Thyroid gland (tissue), 4 donors: ENCODE measurements at regions not wholly inside any gene's neighbourhood (a gene's known extent, or its start where the extent isn't known, plus 50 kb on each side); places are given as distances from the start of the nearest gene placed in this dataset.

Source experiments
- DNase-seq, 2 donors: peaks; one replicate each; pipeline ENCODE4 v3.0.0-alpha.2; 2019
- H3K27ac ChIP-seq, 3 donors: fragments of 200-600 bp; sonication (generic); 1 replicate in 2 of 3; 2 replicates in 1 of 3; pipeline ENCODE4 v1.5.1; 2016 to 2019; ENCODE audit warnings: mild to moderate bottlenecking in 1 of 3, moderate library complexity in 1 of 3
- H3K27me3 ChIP-seq: fragments of 200-600 bp; sonication (generic); one replicate; pipeline ENCODE4 v1.5.1; 2019
- H3K36me3 ChIP-seq, 2 donors: fragments of 200-600 bp; sonication (generic); one replicate each; pipeline ENCODE4 v1.5.1; 2016 to 2019
- H3K4me1 ChIP-seq, 2 donors: fragments of 200-600 bp; sonication (generic); one replicate each; pipeline ENCODE4 v1.5.1; 2017 to 2019
- H3K4me3 ChIP-seq, 3 donors: fragments of 200-600 bp; sonication (generic); replicated peaks in 1 of 3; 1 replicate in 2 of 3; 2 replicates in 1 of 3; pipeline ENCODE4 v1.5.1; 2016; ENCODE audit warnings: mild to moderate bottlenecking in 1 of 3
- H3K9me3 ChIP-seq: fragments of 200-600 bp; sonication (generic); one replicate; pipeline ENCODE4 v1.5.1; 2017
- CTCF ChIP-seq, 6 experiments: fragments of 200-600 bp in 3 of 6; fragments of 450-650 bp in 3 of 6; sonication (generic) in 3 of 6; IDR thresholded peaks; one replicate each; pipeline ENCODE4 v1.5.1; 2016 to 2019; ENCODE audit warnings: antibody characterized with exemption in 6 of 6, mild to moderate bottlenecking in 2 of 6, inconsistent platforms in 1 of 6, moderate library complexity in 1 of 6
- POLR2A ChIP-seq, 2 donors: fragments of 450-650 bp; IDR thresholded peaks; one replicate each; pipeline ENCODE4 v1.6.1; 2017; ENCODE audit warnings: antibody characterized with exemption in 2 of 2, mild to moderate bottlenecking in 2 of 2, moderate library complexity in 1 of 2
- WGBS, 2 donors: methylation state at CpG; one replicate each; pipeline ENCODE4 v1.1.5; 2017; 5-methylcytosine and 5-hydroxymethylcytosine counted together
- intact Hi-C: fragments of 100-400 bp; cut with DNase I; formaldehyde crosslinking; loops from one replicate; pipeline ENCODE4 v1.15.1; 2023

GRCh38 chr18:2390158-2390557, 181.1 kb downstream of the METTL4 start:
- no peak overlapping the region for H3K27ac ChIP-seq
- no peak for DNase-seq
- H3K27me3 ChIP-seq, result no peaks in the 10 kb centered on the region
- H3K9me3 ChIP-seq, result no peaks in the 10 kb centered on the region
- 61 to 68% methylated on average over 1 of the region's 1 CpG for WGBS, 2 donors
- intact Hi-C loops, result no loop called here
- H3K4me1 ChIP-seq, result no peaks in the 10 kb centered on the region
- no peaks in the 10 kb centered on the region for H3K36me3 ChIP-seq
- H3K4me3 ChIP-seq, result no peak overlapping the region
- TF ChIP-seq POLR2A (IDR thresholded peaks at IDR 0.05), result no peak
- TF ChIP-seq CTCF (IDR thresholded peaks at IDR 0.05), result no peak

- H3K27me3 ChIP-seq, result no peaks in the 10 kb centered on the region
- 92 to 95% methylated on average over 6 of the region's 6 CpGs for WGBS, 2 donors
- intact Hi-C loops, result no loop called here
- DNase-seq, result no peak
- no peaks in the 10 kb centered on the region for H3K9me3 ChIP-seq
- no peaks in the 10 kb centered on the region for H3K36me3 ChIP-seq
- no peak for TF ChIP-seq CTCF (IDR thresholded peaks at IDR 0.05)
- TF ChIP-seq POLR2A (IDR thresholded peaks at IDR 0.05), result no peak
- H3K27ac ChIP-seq, result no peak overlapping the region
- no peak overlapping the region for H3K4me3 ChIP-seq
- no peaks in the 10 kb centered on the region for H3K4me1 ChIP-seq
These were observed 179.8 kb downstream of the METTL4 start for GRCh38 chr18:2391470-2391869.

- H3K4me1 ChIP-seq, result no peaks in the 10 kb centered on the region
- TF ChIP-seq POLR2A (IDR thresholded peaks at IDR 0.05) (no peak), CTCF (IDR thresholded peaks at IDR 0.05) (no peak)
- intact Hi-C loops, result no loop called here
- WGBS, 2 donors, result 27 to 48% methylated on average over 2 of the region's 2 CpGs
- no peaks in the 10 kb centered on the region for H3K36me3 ChIP-seq
- no peaks in the 10 kb centered on the region for H3K9me3 ChIP-seq
- H3K4me3 ChIP-seq, result no peak overlapping the region
- H3K27me3 ChIP-seq, result no peaks in the 10 kb centered on the region
- DNase-seq, result no peak
- H3K27ac ChIP-seq, result no peak overlapping the region
These were observed 178.9 kb downstream of the METTL4 start for GRCh38 chr18:2392446-2392845.

GRCh38 chr18:2394684-2395083, 176.6 kb downstream of the METTL4 start:
- 77 to 80% methylated on average over 7 of the region's 7 CpGs for WGBS, 2 donors

More at GRCh38 chr18:2394684-2395083, 176.6 kb downstream of the METTL4 start:
- TF ChIP-seq POLR2A (IDR thresholded peaks at IDR 0.05) (no peak), CTCF (IDR thresholded peaks at IDR 0.05) (no peak)
- intact Hi-C loops, result no loop called here
- no peak overlapping the region for H3K4me3 ChIP-seq
- H3K9me3 ChIP-seq, result no peaks in the 10 kb centered on the region
- no peaks in the 10 kb centered on the region for H3K36me3 ChIP-seq
- no peak overlapping the region for H3K27ac ChIP-seq
- no peak for DNase-seq
- no peaks in the 10 kb centered on the region for H3K4me1 ChIP-seq
- no peaks in the 10 kb centered on the region for H3K27me3 ChIP-seq
